ENCODE measurements at regions not wholly inside any gene's neighbourhood (a gene's known extent, or its start where the extent isn't known, plus 50 kb on each side); places are given as distances from the start of the nearest gene placed in this dataset.

DNA sequence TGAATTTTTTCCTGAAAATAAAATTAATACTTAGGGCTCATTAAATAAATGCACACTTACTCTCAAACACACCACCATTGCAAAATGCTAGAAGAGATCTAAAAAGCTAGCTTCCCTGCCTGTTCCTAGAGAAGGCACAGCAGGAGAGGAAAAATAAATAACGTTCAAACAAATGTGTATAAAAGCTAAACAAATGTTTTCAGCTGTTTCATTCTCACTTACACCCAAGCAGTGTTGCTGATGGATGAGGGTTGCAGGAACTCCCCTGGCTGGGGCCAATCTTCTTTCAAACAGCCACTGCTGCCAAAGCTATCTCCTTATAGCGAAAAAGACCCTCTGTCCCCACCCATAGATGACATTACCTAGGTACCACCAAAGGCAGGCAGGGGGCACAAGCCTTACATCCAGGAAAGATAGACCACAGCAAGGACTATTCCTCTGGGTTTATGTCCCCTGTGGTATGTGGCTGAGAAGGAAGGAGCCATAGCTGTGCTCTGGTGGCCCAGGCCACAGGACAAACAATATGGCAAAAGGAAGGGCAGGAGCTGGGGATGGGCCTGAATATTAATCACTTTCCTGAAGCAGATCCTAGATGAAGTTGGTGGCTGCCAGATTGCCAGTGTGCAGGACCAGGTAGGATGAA is 214.6 kb downstream of the TTC32 start:
- no peak overlapping the region for H3K4me3 ChIP-seq
- no peak for DNase-seq
- WGBS, 2 donors: 46 to 63% methylated on average over 2 of the region's 2 CpGs
- no peak for ATAC-seq (ENCODE audit: low FRiP score in 2 of 2)
- H3K27me3 ChIP-seq: no peaks in the 10 kb centered on the region
- H3K27ac ChIP-seq: no peak overlapping the region
- H3K9me3 ChIP-seq: no peaks in the 10 kb centered on the region
- H3K36me3 ChIP-seq: no peaks in the 10 kb centered on the region
- TF ChIP-seq POLR2AphosphoS5 (IDR thresholded peaks at IDR 0.05): no peak
- no peak for TF ChIP-seq EP300 (IDR thresholded peaks at IDR 0.05)
- H3K4me1 ChIP-seq: no peaks in the 10 kb centered on the region

DNA sequence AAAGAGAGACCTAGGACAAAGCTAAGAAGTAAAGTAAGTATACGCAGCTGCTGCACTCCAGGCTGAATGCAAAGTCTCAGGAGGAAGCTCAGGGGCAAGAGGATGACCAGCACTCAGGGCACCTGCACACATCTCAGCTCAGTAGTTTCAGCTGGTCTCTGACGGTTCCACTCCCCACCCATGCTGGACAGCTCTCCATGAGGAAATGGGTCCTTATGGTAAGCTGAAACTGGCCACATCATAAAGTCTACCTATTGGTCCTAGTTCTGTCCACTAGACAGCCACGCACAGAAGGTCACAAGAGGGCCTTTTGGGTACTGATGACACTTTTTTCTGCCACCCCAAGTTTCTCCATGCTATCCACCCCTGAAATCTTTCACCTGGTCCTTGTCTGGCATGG is 215.3 kb downstream of the TTC32 start:
- no peak overlapping the region for H3K27ac ChIP-seq
- TF ChIP-seq, protein P1, sequence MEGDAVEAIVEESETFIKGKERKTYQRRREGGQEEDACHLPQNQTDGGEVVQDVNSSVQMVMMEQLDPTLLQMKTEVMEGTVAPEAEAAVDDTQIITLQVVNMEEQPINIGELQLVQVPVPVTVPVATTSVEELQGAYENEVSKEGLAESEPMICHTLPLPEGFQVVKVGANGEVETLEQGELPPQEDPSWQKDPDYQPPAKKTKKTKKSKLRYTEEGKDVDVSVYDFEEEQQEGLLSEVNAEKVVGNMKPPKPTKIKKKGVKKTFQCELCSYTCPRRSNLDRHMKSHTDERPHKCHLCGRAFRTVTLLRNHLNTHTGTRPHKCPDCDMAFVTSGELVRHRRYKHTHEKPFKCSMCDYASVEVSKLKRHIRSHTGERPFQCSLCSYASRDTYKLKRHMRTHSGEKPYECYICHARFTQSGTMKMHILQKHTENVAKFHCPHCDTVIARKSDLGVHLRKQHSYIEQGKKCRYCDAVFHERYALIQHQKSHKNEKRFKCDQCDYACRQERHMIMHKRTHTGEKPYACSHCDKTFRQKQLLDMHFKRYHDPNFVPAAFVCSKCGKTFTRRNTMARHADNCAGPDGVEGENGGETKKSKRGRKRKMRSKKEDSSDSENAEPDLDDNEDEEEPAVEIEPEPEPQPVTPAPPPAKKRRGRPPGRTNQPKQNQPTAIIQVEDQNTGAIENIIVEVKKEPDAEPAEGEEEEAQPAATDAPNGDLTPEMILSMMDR (IDR thresholded peaks at IDR 0.05): no peak
- TF ChIP-seq EP300 (IDR thresholded peaks at IDR 0.05): no peak
- no peak for TF ChIP-seq POLR2AphosphoS5 (IDR thresholded peaks at IDR 0.05)
- TF ChIP-seq POLR2A (IDR thresholded peaks at IDR 0.05): no peak
- no peaks in the 10 kb centered on the region for H3K4me1 ChIP-seq
- ATAC-seq (ENCODE audit: low FRiP score in 2 of 2) (no peak), DNase-seq (no peak)
- H3K27me3 ChIP-seq: no peaks in the 10 kb centered on the region
- H3K4me3 ChIP-seq: no peak overlapping the region
- WGBS, 2 donors: 41 to 50% methylated on average over 2 to 3 of the region's 3 CpGs
- no peaks in the 10 kb centered on the region for H3K9me3 ChIP-seq
- no peaks in the 10 kb centered on the region for H3K36me3 ChIP-seq

DNA sequence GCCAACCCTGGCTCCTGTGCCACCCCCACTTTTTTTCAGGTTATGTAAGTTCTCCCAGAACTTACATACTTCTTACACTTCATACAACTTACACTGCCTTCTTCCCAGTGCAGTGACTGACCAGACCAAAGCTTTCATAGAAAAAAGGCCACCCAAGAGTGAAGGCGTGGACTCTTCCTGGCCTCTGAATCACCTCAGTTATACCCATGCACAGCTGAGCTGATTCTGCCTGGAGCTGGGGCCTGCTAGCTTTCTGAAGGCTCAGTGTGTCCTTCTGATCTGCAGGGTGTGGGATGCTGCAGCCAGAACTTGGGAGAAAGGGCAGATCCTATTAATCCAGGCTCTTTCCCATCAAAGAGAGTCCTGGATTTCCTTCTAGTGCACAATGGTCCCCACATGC is 216.1 kb downstream of the TTC32 start:
- Histone ChIP-seq H3K27ac (no peak overlapping the region), H3K27me3 (no peaks in the 10 kb centered on the region), H3K36me3 (no peaks in the 10 kb centered on the region), H3K9me3 (no peaks in the 10 kb centered on the region), H3K4me3 (no peak overlapping the region), H3K4me1 (no peaks in the 10 kb centered on the region)
- TF ChIP-seq, protein P1 (IDR thresholded peaks at IDR 0.05): no peak
- TF ChIP-seq POLR2A (IDR thresholded peaks at IDR 0.05) (no peak), POLR2AphosphoS5 (IDR thresholded peaks at IDR 0.05) (no peak), EP300 (IDR thresholded peaks at IDR 0.05) (no peak)
- ATAC-seq (ENCODE audit: low FRiP score in 2 of 2) (no peak), DNase-seq (no peak)
- WGBS, 2 donors: 85 to 100% methylated on average over 1 of the region's 1 CpG

DNA sequence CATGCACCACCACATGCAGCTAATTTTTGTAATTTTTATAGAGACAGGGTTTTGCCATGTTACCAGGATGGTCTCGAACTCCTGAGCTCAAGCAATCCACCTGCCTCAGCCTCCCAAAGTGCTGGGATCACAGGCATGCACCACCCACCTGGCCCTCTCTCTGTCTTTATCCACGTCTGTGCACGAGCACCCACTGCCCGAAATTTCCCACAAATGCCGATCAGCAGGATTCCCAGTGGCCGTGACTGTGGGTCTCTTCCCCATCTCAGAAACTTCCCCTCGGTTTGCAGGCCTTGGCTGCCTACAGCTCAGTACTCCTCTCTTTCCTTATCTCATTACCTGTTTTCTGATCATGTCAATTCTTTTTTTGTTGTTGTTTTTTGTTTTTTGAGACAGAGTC is 217.3 kb downstream of the TTC32 start:
- Histone ChIP-seq H3K27me3 (no peaks in the 10 kb centered on the region), H3K4me3 (no peak overlapping the region), H3K36me3 (no peaks in the 10 kb centered on the region), H3K27ac (no peak overlapping the region), H3K4me1 (no peaks in the 10 kb centered on the region), H3K9me3 (no peaks in the 10 kb centered on the region)
- TF ChIP-seq POLR2AphosphoS5 (IDR thresholded peaks at IDR 0.05): no peak
- no peak for TF ChIP-seq POLR2A (IDR thresholded peaks at IDR 0.05)
- TF ChIP-seq, protein P1 (IDR thresholded peaks at IDR 0.05): no peak
- no peak for TF ChIP-seq EP300 (IDR thresholded peaks at IDR 0.05)
- no peak for ATAC-seq (ENCODE audit: low FRiP score in 2 of 2)
- no peak for DNase-seq
- WGBS, 2 donors: 83 to 95% methylated on average over 6 to 7 of the region's 7 CpGs

DNA sequence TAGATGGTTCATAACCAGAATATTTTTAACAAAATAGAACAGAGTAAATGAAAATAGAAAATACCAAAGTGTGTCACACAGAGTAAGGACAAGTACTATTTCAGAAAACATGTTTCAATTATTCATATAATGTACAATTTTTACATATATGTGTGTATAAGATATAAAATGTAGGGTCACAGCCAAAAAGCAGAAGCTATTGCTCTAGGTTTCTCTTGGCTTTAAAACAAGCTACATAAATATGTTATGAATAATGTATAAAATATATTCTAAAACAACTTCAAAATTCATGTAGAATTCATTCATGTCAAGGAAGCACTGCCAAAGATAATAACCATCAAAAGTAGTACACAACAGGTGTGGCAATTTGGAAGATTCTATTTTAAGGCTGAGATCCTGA is 218.2 kb downstream of the TTC32 start:
- no peak for TF ChIP-seq POLR2A (IDR thresholded peaks at IDR 0.05)
- TF ChIP-seq, protein P1 (IDR thresholded peaks at IDR 0.05): no peak
- TF ChIP-seq EP300 (IDR thresholded peaks at IDR 0.05): no peak
- no peak for ATAC-seq (ENCODE audit: low FRiP score in 2 of 2)

More for the DNA sequence above, 218.2 kb downstream of the TTC32 start:
- no peak overlapping the region for H3K27ac ChIP-seq
- H3K9me3 ChIP-seq: no peaks in the 10 kb centered on the region
- H3K4me3 ChIP-seq: no peak overlapping the region
- H3K36me3 ChIP-seq: no peaks in the 10 kb centered on the region
- H3K27me3 ChIP-seq: no peaks in the 10 kb centered on the region
- no peaks in the 10 kb centered on the region for H3K4me1 ChIP-seq
- no peak for DNase-seq

Data from upper lobe of left lung (tissue), 6 donors.